Omental fat pad (tissue), 3 donors: ENCODE measurements at regions not wholly inside any gene's neighbourhood (a gene's known extent, or its start where the extent isn't known, plus 50 kb on each side); places are given as distances from the start of the nearest gene placed in this dataset.

ENCODE experiments used
- ATAC-seq: fragments of 150-250 bp; one replicate; pipeline ENCODE4 v1.9.1; 2016; ENCODE audit warnings: mild to moderate bottlenecking, moderate library complexity; ENCODE audit not compliant: low FRiP score
- DNase-seq: peaks from one replicate; pipeline ENCODE4 v3.0.0-alpha.2; 2019; ENCODE audit warnings: low spot score
- TF ChIP-seq, protein P1 (sequence below), 3 donors: fragments of 450-650 bp; IDR thresholded peaks; one replicate each; pipeline ENCODE4 v1.5.1; 2016 to 2017; ENCODE audit warnings: antibody characterized with exemption in 3 of 3, mild to moderate bottlenecking in 3 of 3, moderate library complexity in 2 of 3

DNA sequence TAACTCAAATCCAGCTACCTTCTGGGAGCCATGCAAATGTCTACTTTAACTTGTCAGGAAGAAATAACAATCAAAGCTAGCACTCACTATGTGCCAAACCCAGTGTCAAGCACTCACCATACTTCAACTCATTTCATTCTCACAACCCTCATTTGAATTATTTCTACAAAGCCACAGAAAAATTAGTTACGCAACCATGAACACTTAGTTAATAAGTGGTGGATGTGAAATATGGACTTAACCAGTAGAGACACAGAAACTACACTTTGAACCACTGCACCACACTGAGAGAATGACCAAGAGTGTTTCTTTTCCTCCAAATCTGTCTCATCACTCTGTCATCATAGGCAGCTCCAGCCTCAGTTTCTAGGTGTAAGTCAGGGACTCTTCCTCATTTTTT lies 91.0 kb upstream of the MBNL1 start:
- TF ChIP-seq, protein P1, sequence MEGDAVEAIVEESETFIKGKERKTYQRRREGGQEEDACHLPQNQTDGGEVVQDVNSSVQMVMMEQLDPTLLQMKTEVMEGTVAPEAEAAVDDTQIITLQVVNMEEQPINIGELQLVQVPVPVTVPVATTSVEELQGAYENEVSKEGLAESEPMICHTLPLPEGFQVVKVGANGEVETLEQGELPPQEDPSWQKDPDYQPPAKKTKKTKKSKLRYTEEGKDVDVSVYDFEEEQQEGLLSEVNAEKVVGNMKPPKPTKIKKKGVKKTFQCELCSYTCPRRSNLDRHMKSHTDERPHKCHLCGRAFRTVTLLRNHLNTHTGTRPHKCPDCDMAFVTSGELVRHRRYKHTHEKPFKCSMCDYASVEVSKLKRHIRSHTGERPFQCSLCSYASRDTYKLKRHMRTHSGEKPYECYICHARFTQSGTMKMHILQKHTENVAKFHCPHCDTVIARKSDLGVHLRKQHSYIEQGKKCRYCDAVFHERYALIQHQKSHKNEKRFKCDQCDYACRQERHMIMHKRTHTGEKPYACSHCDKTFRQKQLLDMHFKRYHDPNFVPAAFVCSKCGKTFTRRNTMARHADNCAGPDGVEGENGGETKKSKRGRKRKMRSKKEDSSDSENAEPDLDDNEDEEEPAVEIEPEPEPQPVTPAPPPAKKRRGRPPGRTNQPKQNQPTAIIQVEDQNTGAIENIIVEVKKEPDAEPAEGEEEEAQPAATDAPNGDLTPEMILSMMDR (IDR thresholded peaks at IDR 0.05), result no peak
- ATAC-seq (no peak), DNase-seq (no peak)

DNA sequence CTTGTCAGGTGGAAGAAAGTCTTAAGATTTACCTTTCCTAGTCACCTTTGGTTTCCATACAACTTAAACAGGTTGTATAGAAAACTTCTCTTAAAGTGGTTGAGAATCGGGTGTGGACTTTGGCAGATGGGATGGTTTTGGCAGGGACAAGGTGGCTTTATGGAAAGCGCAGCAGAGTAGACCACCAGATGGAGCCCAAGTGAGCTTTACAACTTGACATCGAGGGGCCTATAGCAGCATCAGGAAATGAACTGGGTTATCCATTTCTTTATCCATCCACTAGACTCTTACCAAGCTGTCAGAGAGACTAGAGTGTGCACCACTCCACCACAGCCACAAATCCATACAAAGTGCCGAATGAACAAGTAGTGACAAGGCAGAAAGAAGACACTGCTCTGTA lies 85.3 kb upstream of the MBNL1 start:
- no peak for ATAC-seq
- TF ChIP-seq, protein P1 (IDR thresholded peaks at IDR 0.05), result peak in 1 of 3 donors; percentile 8
- DNase-seq, result no peak

DNA sequence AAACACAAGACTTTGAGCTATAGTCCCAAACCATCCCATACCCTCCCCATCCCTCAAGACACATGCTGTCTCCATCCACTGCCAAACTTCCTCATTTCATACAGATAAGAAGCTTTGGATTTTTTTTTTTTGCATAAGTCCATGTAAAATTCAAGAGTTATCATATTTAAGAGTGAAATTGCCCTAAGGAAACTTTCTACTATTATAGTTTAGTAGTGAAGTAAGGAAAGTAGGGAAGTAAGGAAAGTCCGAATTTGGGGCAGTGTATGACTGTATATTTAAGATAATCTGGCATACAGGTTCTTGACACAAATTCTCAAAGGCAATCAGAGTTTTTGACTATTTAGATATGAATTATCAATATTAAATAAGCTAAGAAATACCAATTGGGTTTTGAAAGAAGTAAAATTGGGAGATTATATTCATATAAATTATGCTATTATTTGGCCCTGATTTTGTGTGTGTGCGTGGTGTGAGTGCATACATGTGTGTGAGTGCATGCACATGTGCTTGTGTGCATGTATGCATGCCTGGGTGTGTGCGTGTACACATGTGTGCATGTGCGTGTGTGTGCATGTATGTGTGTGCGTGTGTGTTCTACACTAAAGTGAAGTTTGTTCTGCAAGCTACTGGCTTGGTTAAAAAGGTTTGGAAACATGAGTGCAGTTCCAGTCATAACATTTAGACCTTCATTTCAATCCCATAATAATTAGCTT lies 83.6 kb upstream of the MBNL1 start:
- DNase-seq, result no peak
- no peak for ATAC-seq
- TF ChIP-seq, protein P1 (IDR thresholded peaks at IDR 0.05), result no peak

DNA sequence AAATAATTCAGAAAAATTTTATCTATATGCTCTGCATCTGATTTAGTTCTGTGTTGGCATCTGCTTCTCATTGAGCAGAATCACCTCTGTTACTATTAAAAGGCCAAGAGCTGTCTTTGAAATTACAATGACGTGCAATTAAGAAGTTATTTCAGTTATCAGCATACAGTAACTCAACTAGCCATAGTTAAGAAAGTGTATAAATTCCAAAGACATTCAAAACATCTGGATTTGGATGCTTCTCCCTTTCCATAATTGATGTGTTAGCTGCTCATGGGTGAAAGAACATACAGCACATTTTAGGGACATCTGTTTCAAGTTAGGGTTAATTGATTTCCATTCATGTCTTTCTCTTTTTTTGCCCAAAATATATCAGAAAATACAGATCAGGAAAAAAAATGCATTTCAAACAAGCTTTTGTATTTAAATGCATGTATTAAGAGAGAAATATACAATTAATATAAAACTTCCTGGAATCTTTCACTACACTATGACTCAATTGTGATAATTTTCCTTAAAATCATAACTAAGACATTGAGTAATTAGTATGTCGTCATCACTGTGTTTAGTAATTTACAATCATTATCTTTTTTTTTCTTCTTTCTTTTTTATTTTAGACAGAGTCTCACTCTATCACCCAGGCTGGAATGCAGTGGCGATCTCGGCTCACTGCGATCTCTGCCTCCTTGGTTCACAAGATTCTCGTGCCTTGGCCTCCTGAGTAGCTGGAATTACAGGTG lies 82.7 kb upstream of the MBNL1 start:
- ATAC-seq (peak; percentile 46), DNase-seq (no peak)
- TF ChIP-seq, protein P1 (IDR thresholded peaks at IDR 0.05), result no peak

DNA sequence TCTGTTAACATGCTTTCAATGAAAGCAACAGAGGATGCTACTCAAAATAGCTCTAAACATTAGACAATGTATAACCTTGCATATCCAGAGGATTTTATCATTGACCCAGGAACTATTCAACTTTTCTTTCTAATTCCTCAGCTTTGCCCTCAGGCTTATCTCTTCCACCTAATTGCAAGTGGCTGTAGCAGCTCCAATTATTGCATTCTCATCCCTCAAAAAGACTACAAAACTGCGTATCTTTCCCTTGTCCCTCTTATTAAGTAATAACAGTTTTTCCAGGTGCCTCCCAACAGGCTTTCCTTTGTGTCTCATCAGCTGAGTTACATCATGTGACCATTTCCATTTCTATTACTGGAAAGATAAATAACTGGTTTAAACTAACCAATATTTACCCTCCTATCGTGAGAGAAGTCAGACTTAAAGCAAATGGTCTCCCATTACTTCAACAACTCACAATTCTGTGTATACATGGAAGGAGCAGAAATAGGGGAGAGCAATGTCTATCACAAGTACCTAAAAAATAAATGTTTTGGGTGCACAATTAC lies 78.0 kb upstream of the MBNL1 start:
- TF ChIP-seq, protein P1 (IDR thresholded peaks at IDR 0.05), result no peak
- no peak for DNase-seq

DNA sequence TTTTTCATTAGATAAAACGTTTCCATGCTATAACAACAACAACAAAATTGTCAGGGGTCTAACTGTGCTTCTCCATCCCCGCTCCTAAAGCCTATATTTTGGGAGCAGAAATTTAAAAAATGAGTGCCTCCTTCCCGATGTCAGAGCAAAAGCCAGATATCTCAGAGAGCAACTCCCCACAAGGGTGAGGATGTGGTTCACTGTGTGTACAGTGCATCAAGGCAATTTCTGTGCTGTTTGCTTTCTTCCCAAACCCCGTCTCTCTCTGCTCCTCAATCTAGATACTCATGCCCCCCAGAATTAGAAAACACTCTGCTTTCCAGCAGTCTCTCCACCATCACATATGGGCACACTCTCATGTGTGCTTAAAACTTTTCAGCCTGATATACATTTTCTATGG lies 76.7 kb upstream of the MBNL1 start:
- DNase-seq (no peak), ATAC-seq (no peak)
- TF ChIP-seq, protein P1 (IDR thresholded peaks at IDR 0.05), result no peak

More for the DNA sequence above, 78.0 kb upstream of the MBNL1 start:
- ATAC-seq, result no peak
